ENCODE measurements at regions not wholly inside any gene's neighbourhood (a gene's known extent, or its start where the extent isn't known, plus 50 kb on each side); places are given as distances from the start of the nearest gene placed in this dataset.

DNA sequence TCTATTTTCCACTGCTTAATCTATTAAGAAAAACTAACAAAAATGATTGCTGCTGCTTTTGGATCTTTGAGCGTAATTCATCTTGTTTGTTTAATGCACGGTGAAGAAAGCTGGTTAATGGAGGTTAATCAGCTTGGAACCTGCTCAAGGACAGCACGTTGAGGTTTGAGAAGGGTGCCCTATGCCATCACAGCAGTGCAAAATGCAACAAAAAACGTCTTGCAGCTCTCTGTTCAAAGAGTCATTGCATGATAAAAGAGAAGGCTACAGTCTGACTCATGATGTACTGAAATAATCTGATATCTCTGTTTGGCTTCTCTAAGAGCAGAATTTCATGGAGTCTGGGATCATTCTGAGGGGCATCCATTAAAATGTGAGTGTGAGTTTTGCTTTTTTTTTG lies 80.6 kb upstream of the PREP start:
- no peaks in the 10 kb centered on the region for H3K9me3 ChIP-seq (ENCODE audit: insufficient read depth, low read depth, low read length)
- 69% methylated on average over 4 of the region's 4 CpGs for WGBS
- H3K27me3 ChIP-seq (ENCODE audit: insufficient read depth, low read length), result no peaks in the 10 kb centered on the region
- H3K9ac ChIP-seq (ENCODE audit: low read depth, low read length), result no peak overlapping the region
- no peaks in the 10 kb centered on the region for H3K36me3 ChIP-seq (ENCODE audit: insufficient read depth, low read length)
- no peak overlapping the region for H3K4me3 ChIP-seq (ENCODE audit: low read length)
- H3K27ac ChIP-seq (ENCODE audit: low read depth, low read length), result no peak overlapping the region
- peaks cover 8% of the 10 kb centered on the region for H3K4me1 ChIP-seq (ENCODE audit: insufficient read depth, low read length)

DNA sequence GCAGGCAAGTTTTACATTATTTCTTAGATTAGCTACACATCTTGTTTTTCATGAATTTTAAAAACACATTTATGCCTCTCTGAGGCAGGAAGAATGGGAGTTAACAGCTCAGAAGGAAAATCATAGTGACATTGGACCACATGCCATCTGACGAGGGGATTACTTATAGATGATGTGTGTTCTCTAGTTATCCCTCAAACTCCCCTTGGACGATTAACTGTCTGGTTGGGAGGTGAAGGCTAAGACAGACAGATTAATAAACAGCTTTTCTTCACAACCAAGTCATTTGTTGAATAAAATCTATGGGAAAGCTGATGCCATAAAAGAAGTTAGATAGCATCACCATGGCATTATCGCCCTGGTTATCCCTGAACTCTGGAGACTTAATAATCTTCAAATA lies 80.0 kb upstream of the PREP start:
- peaks cover 2% of the 10 kb centered on the region for H3K4me1 ChIP-seq (ENCODE audit: insufficient read depth, low read length)
- 100% methylated on average over 1 of the region's 3 CpGs for WGBS
- no peak overlapping the region for H3K4me3 ChIP-seq (ENCODE audit: low read length)
- no peaks in the 10 kb centered on the region for H3K27me3 ChIP-seq (ENCODE audit: insufficient read depth, low read length)
- no peaks in the 10 kb centered on the region for H3K9me3 ChIP-seq (ENCODE audit: insufficient read depth, low read depth, low read length)
- H3K9ac ChIP-seq (ENCODE audit: low read depth, low read length), result no peak overlapping the region
- no peaks in the 10 kb centered on the region for H3K36me3 ChIP-seq (ENCODE audit: insufficient read depth, low read length)
- no peak overlapping the region for H3K27ac ChIP-seq (ENCODE audit: low read depth, low read length)

DNA sequence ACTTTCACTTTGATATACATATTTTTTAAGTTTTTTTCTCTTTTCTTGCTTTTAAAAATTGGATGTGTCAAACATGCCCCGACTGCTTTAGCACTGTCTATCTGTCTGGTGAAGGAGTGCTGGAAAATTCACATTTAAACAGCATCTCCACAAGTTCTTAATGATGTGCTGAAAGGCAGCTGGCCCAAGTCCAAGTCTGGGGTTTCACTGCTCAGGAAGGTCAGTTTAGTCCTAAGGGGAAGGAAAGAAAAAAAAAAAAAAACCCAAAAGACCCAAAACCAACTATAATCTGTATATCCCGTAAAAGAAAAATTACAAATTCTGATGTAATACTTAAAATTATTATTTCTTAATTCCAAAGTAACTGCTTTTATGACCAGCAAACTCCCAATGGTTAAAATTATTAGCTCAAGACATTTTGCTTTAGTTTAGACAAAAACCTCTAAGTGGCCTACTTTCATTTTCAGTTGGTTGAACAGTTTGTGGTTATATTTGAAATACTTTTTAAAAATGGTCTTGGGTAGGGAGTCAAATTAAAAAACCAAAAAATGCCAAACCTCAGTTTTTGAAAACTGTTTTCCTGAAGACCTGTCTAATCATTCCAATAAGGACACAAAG lies 79.5 kb upstream of the PREP start:
- Histone ChIP-seq H3K4me1 (ENCODE audit: insufficient read depth, low read length) (no peaks in the 10 kb centered on the region), H3K27me3 (ENCODE audit: insufficient read depth, low read length) (no peaks in the 10 kb centered on the region), H3K4me3 (ENCODE audit: low read length) (no peak overlapping the region), H3K9me3 (ENCODE audit: insufficient read depth, low read depth, low read length) (no peaks in the 10 kb centered on the region), H3K9ac (ENCODE audit: low read depth, low read length) (no peak overlapping the region), H3K27ac (ENCODE audit: low read depth, low read length) (no peak overlapping the region), H3K36me3 (ENCODE audit: insufficient read depth, low read length) (no peaks in the 10 kb centered on the region)
- WGBS, result 100% methylated on average over 1 of the region's 2 CpGs

DNA sequence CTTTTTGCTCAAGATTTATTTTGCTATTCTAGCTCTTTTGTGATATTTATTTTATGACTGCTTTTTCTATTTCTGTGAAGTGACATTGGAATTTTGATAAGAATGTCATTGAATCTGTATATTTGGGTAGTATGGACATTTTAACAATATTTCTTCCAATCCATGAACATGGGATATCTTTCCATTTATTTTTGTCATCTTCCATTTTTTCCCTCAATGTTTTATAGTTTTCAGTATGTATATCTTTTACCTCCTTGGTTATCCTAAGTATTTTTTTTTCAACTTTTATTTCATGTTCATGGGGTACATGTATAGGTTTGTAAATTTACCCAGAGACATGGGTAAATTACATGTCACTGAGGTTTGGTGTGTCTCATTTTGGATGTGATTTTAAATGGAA lies 74.1 kb upstream of the PREP start:
- Histone ChIP-seq H3K27ac (ENCODE audit: low read depth, low read length) (no peak overlapping the region), H3K27me3 (ENCODE audit: insufficient read depth, low read length) (no peaks in the 10 kb centered on the region), H3K9ac (ENCODE audit: low read depth, low read length) (no peak overlapping the region), H3K4me1 (ENCODE audit: insufficient read depth, low read length) (peaks cover 5% of the 10 kb centered on the region; the same call in 1 of the 2 replicates), H3K36me3 (ENCODE audit: insufficient read depth, low read length) (no peaks in the 10 kb centered on the region), H3K9me3 (ENCODE audit: insufficient read depth, low read depth, low read length) (no peaks in the 10 kb centered on the region), H3K4me3 (ENCODE audit: low read length) (no peak overlapping the region)

DNA sequence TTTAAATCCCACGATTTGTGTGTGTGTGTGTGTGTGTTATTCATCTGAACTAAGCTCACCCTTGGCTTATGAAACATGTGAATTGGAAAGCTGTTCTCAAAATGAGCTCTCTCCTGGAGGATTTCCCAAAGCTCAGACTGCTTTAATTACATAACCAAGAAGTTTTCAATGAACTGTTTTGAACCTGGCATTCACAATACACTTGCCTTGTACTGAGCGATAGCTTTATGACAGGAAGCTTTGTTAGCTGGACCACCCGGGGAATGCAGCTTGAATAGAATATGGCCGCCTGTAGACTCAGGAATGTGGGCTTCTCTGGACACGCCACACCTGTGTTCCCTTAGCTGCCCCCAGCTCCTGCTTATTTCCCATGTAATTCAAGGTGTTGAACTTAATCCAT lies 71.4 kb upstream of the PREP start:
- no peaks in the 10 kb centered on the region for H3K9me3 ChIP-seq (ENCODE audit: insufficient read depth, low read depth, low read length)
- no peak overlapping the region for H3K4me3 ChIP-seq (ENCODE audit: low read length)
- H3K9ac ChIP-seq (ENCODE audit: low read depth, low read length), result no peak overlapping the region
- H3K4me1 ChIP-seq (ENCODE audit: insufficient read depth, low read length), result peaks cover 5% of the 10 kb centered on the region; the same call in 1 of the 2 replicates
- H3K27ac ChIP-seq (ENCODE audit: low read depth, low read length), result no peak overlapping the region
- H3K36me3 ChIP-seq (ENCODE audit: insufficient read depth, low read length), result no peaks in the 10 kb centered on the region
- WGBS, result 79% methylated on average over 5 of the region's 5 CpGs
- no peaks in the 10 kb centered on the region for H3K27me3 ChIP-seq (ENCODE audit: insufficient read depth, low read length)

DNA sequence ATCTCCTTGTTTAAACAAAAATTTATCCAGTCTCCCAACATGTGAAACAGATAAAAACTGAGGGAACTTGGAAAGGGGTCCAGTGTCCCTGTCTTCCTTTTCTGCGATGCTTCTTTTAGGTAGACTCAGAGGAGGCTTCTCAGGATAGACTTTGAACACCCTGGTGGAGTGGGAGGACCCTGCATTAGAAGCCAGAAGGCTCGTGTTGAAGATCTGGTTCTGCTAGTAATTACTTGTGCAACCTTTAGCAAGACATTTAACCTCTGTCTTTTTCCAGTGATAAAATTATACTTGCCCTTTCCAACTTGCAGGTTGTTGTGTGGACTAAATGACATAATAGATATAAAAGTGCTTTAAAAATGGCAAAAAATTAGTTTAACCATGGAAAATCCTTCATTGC lies 67.1 kb upstream of the PREP start:
- Histone ChIP-seq H3K4me3 (ENCODE audit: low read length) (no peak overlapping the region), H3K36me3 (ENCODE audit: insufficient read depth, low read length) (no peaks in the 10 kb centered on the region), H3K4me1 (ENCODE audit: insufficient read depth, low read length) (peaks cover 5% of the 10 kb centered on the region; the same call in 1 of the 2 replicates), H3K9ac (ENCODE audit: low read depth, low read length) (no peak overlapping the region), H3K27ac (ENCODE audit: low read depth, low read length) (no peak overlapping the region), H3K27me3 (ENCODE audit: insufficient read depth, low read length) (no peaks in the 10 kb centered on the region), H3K9me3 (ENCODE audit: insufficient read depth, low read depth, low read length) (peaks cover 14% of the 10 kb centered on the region; the same call in 1 of the 2 replicates)
- 86% methylated on average over 2 of the region's 2 CpGs for WGBS

DNA sequence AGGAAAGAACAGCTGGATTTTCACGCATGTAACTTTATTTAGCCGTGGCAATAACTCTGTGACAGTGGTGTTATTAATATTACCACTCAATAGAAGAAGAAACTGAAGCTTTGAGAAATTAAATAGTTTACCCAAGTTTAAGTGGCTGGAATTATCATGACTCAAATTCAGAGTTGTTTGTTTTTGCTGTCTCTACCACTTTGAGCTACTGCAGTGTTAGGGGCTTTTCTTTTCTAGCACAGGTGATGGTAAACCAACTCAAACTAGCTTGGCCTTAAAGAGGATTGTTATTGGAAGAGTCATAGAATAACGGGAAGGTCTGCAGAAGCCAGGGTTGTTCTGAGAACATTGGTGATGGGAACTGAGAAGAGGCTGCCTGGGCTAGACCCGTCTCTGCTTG lies 66.0 kb upstream of the PREP start:
- 50% methylated on average over 2 of the region's 4 CpGs for WGBS
- H3K36me3 ChIP-seq (ENCODE audit: insufficient read depth, low read length), result no peaks in the 10 kb centered on the region
- H3K9ac ChIP-seq (ENCODE audit: low read depth, low read length), result no peak overlapping the region
- peaks cover 15% of the 10 kb centered on the region; the same call in 1 of the 2 replicates for H3K9me3 ChIP-seq (ENCODE audit: insufficient read depth, low read depth, low read length)
- H3K4me1 ChIP-seq (ENCODE audit: insufficient read depth, low read length), result 0 out of 2 replicates have a peak, but pooled peaks cover under 1% of the 10 kb centered on the region
- H3K4me3 ChIP-seq (ENCODE audit: low read length), result no peak overlapping the region
- H3K27ac ChIP-seq (ENCODE audit: low read depth, low read length), result no peak overlapping the region
- H3K27me3 ChIP-seq (ENCODE audit: insufficient read depth, low read length), result no peaks in the 10 kb centered on the region

DNA sequence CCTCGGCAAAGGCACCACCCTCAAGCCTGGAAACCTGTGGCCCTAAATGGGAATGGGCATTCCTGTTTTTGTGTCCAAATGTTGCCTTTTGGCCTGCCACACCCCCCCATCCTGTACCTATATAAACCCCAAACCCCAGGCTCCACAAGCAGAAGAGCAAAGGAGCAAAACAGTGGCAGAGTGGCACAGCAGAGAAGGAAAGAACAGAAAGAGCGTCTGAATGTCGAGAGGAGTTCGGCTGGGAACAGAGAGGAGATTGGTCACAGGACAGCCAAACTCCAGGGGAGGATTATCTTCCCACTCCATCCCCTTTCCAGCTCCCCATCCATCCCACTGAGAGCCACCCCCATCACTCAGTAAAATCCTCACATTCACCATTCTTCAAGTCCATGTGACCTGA lies 58.0 kb upstream of the PREP start:
- Histone ChIP-seq H3K36me3 (ENCODE audit: insufficient read depth, low read length) (no peaks in the 10 kb centered on the region), H3K27me3 (ENCODE audit: insufficient read depth, low read length) (no peaks in the 10 kb centered on the region), H3K27ac (ENCODE audit: low read depth, low read length) (no peak overlapping the region), H3K9me3 (ENCODE audit: insufficient read depth, low read depth, low read length) (peaks cover 12% of the 10 kb centered on the region; the same call in 1 of the 2 replicates), H3K9ac (ENCODE audit: low read depth, low read length) (no peak overlapping the region), H3K4me3 (ENCODE audit: low read length) (no peak overlapping the region), H3K4me1 (ENCODE audit: insufficient read depth, low read length) (peaks cover 9% of the 10 kb centered on the region; the same call in 1 of the 2 replicates)
- 97% methylated on average over 4 of the region's 4 CpGs for WGBS

DNA sequence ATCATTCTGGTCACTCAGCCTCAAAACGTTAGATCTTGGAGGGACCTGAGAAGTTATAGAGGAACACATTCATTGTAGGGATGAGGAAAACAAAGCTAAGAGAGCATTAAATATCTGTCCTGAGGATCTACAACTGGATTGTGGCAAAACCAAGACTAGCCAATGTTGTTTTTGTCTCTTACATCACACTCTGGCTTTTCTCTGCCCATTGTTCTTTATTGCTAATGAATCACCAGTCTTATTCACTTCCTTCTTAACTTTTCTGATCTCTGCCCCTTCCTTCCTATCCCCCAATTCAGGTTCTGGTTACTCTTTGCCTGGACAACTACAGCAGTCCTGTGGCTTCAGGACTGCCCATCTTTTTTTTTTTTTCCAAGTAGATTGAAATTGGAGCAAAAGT lies 57.0 kb upstream of the PREP start:
- 90% methylated on average over 1 of the region's 1 CpG for WGBS
- H3K9me3 ChIP-seq (ENCODE audit: insufficient read depth, low read depth, low read length), result 0 out of 2 replicates have a peak, but pooled peaks cover 3% of the 10 kb centered on the region
- H3K27me3 ChIP-seq (ENCODE audit: insufficient read depth, low read length), result no peaks in the 10 kb centered on the region
- H3K9ac ChIP-seq (ENCODE audit: low read depth, low read length), result no peak overlapping the region
- H3K27ac ChIP-seq (ENCODE audit: low read depth, low read length), result no peak overlapping the region
- no peak overlapping the region for H3K4me3 ChIP-seq (ENCODE audit: low read length)
- peaks cover 9% of the 10 kb centered on the region; the same call in 1 of the 2 replicates for H3K4me1 ChIP-seq (ENCODE audit: insufficient read depth, low read length)
- H3K36me3 ChIP-seq (ENCODE audit: insufficient read depth, low read length), result no peaks in the 10 kb centered on the region

DNA sequence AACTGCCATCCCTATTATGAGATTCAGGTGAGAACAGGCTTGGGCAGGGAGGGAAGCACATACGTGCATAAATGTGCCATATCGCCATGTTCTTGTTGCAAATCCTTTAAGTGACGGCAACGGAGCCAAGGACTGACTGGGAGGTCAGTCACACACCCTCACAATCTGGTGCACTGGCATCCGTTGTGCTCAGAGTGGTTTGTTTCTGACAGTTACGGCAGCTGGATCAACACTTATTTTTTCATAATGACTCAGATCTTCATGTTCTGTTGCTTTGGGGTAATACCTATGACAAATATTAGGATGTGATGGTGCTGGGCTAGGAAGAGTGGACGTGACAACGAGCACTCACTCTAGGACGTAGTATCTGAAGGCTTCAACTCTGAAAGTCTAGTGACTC lies 56.2 kb upstream of the PREP start:
- no peak overlapping the region for H3K4me3 ChIP-seq (ENCODE audit: low read length)
- H3K36me3 ChIP-seq (ENCODE audit: insufficient read depth, low read length), result no peaks in the 10 kb centered on the region
- WGBS, result 92% methylated on average over 9 of the region's 9 CpGs
- no peak overlapping the region for H3K27ac ChIP-seq (ENCODE audit: low read depth, low read length)
- no peaks in the 10 kb centered on the region for H3K27me3 ChIP-seq (ENCODE audit: insufficient read depth, low read length)
- 0 out of 2 replicates have a peak, but pooled peaks cover 2% of the 10 kb centered on the region for H3K9me3 ChIP-seq (ENCODE audit: insufficient read depth, low read depth, low read length)
- H3K9ac ChIP-seq (ENCODE audit: low read depth, low read length), result no peak overlapping the region
- peaks cover 14% of the 10 kb centered on the region; the same call in 1 of the 2 replicates for H3K4me1 ChIP-seq (ENCODE audit: insufficient read depth, low read length)

DNA sequence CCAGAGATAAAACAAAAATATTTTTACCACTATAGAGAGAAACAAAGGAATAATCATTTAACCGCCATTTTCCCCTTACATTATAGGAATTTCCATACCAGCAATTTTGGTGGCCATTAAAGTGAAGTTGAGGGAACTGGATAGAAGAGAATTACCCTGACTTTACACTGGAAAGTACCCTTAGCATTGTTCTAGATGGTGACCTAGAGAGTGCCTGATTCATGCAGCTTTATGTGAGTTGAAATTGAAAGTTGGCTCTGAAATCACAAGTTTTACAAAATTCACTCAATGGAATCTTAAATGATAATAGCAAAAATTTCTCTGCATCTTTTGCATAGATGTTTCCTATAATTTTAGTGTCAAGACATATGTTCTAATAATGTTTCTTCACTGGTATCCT lies 55.7 kb upstream of the PREP start:
- H3K36me3 ChIP-seq (ENCODE audit: insufficient read depth, low read length), result no peaks in the 10 kb centered on the region
- no peak overlapping the region for H3K9ac ChIP-seq (ENCODE audit: low read depth, low read length)
- no peaks in the 10 kb centered on the region for H3K27me3 ChIP-seq (ENCODE audit: insufficient read depth, low read length)
- peaks cover 19% of the 10 kb centered on the region; the same call in 1 of the 2 replicates for H3K4me1 ChIP-seq (ENCODE audit: insufficient read depth, low read length)
- H3K9me3 ChIP-seq (ENCODE audit: insufficient read depth, low read depth, low read length), result 0 out of 2 replicates have a peak, but pooled peaks cover 2% of the 10 kb centered on the region
- H3K4me3 ChIP-seq (ENCODE audit: low read length), result no peak overlapping the region
- no peak overlapping the region for H3K27ac ChIP-seq (ENCODE audit: low read depth, low read length)
- no CpG with 5 or more reads among the region's 1 CpG for WGBS

DNA sequence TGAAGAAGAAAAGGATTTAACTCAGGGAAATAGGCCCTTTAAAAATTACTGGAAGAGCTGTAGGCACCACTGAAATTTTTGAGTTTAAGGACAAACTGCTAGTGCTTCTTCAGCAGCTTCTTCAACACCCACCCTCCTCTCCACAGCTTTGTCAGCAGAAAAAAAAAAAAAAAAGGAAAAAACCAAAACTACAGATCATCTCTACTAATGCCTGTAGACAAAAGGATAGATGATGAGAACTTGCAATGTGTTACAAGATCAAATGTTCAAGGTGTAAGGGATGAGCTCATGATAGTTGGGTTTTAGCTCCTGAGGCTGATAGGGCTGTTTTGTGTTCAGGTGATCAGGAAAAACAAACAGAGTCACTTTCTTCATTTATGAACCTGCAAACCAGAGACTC lies 55.2 kb upstream of the PREP start:
- H3K27ac ChIP-seq (ENCODE audit: low read depth, low read length), result no peak overlapping the region
- no peaks in the 10 kb centered on the region for H3K36me3 ChIP-seq (ENCODE audit: insufficient read depth, low read length)
- H3K4me1 ChIP-seq (ENCODE audit: insufficient read depth, low read length), result peaks cover 19% of the 10 kb centered on the region; the same call in 1 of the 2 replicates
- H3K27me3 ChIP-seq (ENCODE audit: insufficient read depth, low read length), result no peaks in the 10 kb centered on the region
- 0 out of 2 replicates have a peak, but pooled peaks cover 2% of the 10 kb centered on the region for H3K9me3 ChIP-seq (ENCODE audit: insufficient read depth, low read depth, low read length)
- no peak overlapping the region for H3K4me3 ChIP-seq (ENCODE audit: low read length)
- no peak overlapping the region for H3K9ac ChIP-seq (ENCODE audit: low read depth, low read length)

Measured in HUES64 (cell line).